ENCODE measurements at regions not wholly inside any gene's neighbourhood (a gene's known extent, or its start where the extent isn't known, plus 50 kb on each side); places are given as distances from the start of the nearest gene placed in this dataset.

DNA sequence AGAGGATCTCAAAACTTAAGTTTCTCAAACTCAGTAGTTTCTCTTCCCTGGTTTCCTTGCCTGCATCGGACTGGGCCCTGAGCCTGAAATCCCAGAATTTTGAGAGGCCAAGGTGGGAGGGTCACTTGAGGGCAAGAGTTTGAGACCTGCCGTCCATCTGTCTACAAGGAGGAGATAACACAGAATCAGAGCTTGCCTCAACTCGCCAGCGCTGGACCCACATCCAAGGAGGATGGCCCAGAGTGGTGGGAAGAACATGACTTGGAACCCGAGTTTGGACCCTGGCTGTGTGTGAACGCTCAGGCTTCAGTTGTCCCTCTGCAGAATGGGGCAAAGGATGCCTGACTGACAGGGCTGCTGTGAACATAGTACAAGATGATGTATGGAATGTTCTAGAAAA lies 80.1 kb downstream of the MCFD2 start (continued):
- TF ChIP-seq ZBTB33 (IDR thresholded peaks at IDR 0.05): no peak
- TF ChIP-seq FOXA1 (IDR thresholded peaks at IDR 0.05): no peak

DNA sequence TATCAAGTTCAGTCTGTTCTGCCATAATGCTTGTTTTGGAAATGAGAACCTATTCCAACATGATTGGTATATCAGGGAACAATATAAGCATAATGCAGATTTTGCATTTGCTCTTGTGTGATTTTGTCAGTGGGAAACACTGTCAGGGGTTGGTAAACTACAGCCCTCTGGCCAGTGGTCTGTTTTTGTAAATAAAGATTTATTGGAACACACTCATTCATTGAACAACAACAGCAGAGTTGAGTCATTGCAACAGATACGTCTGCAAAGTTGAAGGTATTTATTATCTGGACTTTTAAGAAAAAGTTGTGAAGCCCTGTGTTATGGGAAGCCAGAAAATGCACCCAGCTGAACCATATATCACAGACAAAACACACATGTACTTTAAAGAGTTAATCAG lies 83.1 kb downstream of the MCFD2 start:
- 82% methylated on average over 1 of the region's 1 CpG for WGBS
- H3K4me3 ChIP-seq (ENCODE audit: low read depth in 1 of 3, low read length in 3 of 3): no peak overlapping the region
- DNase-seq (ENCODE audit: low spot score): no peak
- no peaks in the 10 kb centered on the region for H3K27me3 ChIP-seq (ENCODE audit: control insufficient read depth in 4 of 4, insufficient read depth in 4 of 4, low read length in 3 of 4)
- no peak overlapping the region for H3K27ac ChIP-seq (ENCODE audit: low read depth in 1 of 2, low read length in 2 of 2)
- no peak for TF ChIP-seq SP1 (IDR thresholded peaks at IDR 0.05)
- TF ChIP-seq NR2F2 (IDR thresholded peaks at IDR 0.05): no peak
- TF ChIP-seq HNF4G (IDR thresholded peaks at IDR 0.05): no peak
- no peak for TF ChIP-seq REST (IDR thresholded peaks at IDR 0.05)
- no peak for TF ChIP-seq GABPA (IDR thresholded peaks at IDR 0.05 in 1 of 2, conservative IDR thresholded peaks at IDR 0.05 in 1 of 2)
- TF ChIP-seq ZBTB33 (IDR thresholded peaks at IDR 0.05): no peak
- no peak for TF ChIP-seq JUND (IDR thresholded peaks at IDR 0.05)
- TF ChIP-seq HNF4A (conservative IDR thresholded peaks at IDR 0.05): no peak
- no peak for TF ChIP-seq CTCF (IDR thresholded peaks at IDR 0.05; ENCODE audit: low read depth, low read length, missing input control)
- TF ChIP-seq YY1 (IDR thresholded peaks at IDR 0.05): no peak
- TF ChIP-seq RXRA (IDR thresholded peaks at IDR 0.05): no peak
- TF ChIP-seq TAF1 (conservative IDR thresholded peaks at IDR 0.05): no peak
- no peak for TF ChIP-seq FOXA2 (IDR thresholded peaks at IDR 0.05)
- TF ChIP-seq ATF3 (IDR thresholded peaks at IDR 0.05): no peak
- no peak for TF ChIP-seq RAD21 (IDR thresholded peaks at IDR 0.05)
- no peak for TF ChIP-seq EGR1 (IDR thresholded peaks at IDR 0.05; ENCODE audit: low read depth in 2 of 2)
- TF ChIP-seq FOXA1 (IDR thresholded peaks at IDR 0.05): no peak
- TF ChIP-seq, protein P1, sequence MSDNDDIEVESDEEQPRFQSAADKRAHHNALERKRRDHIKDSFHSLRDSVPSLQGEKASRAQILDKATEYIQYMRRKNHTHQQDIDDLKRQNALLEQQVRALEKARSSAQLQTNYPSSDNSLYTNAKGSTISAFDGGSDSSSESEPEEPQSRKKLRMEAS (IDR thresholded peaks at IDR 0.05): no peak
- H3K4me1 ChIP-seq (ENCODE audit: control insufficient read depth in 4 of 4, insufficient read depth in 4 of 4, low read length in 3 of 4): no peaks in the 10 kb centered on the region
- no peak overlapping the region for H3K9ac ChIP-seq (ENCODE audit: low read depth in 1 of 2, low read length in 2 of 2)
- H3K36me3 ChIP-seq (ENCODE audit: control insufficient read depth in 4 of 4, insufficient read depth in 3 of 4, low read depth in 1 of 4, low read length in 3 of 4): no peaks in the 10 kb centered on the region
- peaks cover 0 to 2% (median 0%) of the 10 kb centered on the region in 4 donors for H3K9me3 ChIP-seq (ENCODE audit: control insufficient read depth in 4 of 4, low read length in 3 of 4)
